GM23338 (cell line): ENCODE measurements at regions not wholly inside any gene's neighbourhood (a gene's known extent, or its start where the extent isn't known, plus 50 kb on each side); places are given as distances from the start of the nearest gene placed in this dataset.

ENCODE experiments used
- CREB1 ChIP-seq: fragments of 250-450 bp; sonication (Bioruptor Pico); IDR thresholded peaks from 2 replicates; pipeline ENCODE4 v1.5.0; 2020; ENCODE audit warnings: low read depth, mild to moderate bottlenecking, moderate library complexity
- EZH2phosphoT487 ChIP-seq: fragments of 200-600 bp; sonication (generic); IDR thresholded peaks from one replicate; pipeline ENCODE4 v1.8.1; 2018; ENCODE audit warnings: antibody characterized with exemption; ENCODE audit not compliant: unreplicated experiment
- POLR2AphosphoS5 ChIP-seq: IDR thresholded peaks from 2 replicates; pipeline ENCODE4 v1.6.1; 2016; ENCODE audit warnings: antibody characterized with exemption, low read depth
- TF ChIP-seq, protein P1 (sequence below), 2 experiments: fragments of 200-600 bp in 1 of 2; sonication (generic) in 1 of 2; conservative IDR thresholded peaks; 2 replicates each; pipeline versions ENCODE4 v1.5.1 to v1.6.1; 2016 to 2017; ENCODE audit warnings: antibody characterized with exemption in 2 of 2, low read depth in 2 of 2, mild to moderate bottlenecking in 2 of 2, moderate library complexity in 1 of 2

DNA sequence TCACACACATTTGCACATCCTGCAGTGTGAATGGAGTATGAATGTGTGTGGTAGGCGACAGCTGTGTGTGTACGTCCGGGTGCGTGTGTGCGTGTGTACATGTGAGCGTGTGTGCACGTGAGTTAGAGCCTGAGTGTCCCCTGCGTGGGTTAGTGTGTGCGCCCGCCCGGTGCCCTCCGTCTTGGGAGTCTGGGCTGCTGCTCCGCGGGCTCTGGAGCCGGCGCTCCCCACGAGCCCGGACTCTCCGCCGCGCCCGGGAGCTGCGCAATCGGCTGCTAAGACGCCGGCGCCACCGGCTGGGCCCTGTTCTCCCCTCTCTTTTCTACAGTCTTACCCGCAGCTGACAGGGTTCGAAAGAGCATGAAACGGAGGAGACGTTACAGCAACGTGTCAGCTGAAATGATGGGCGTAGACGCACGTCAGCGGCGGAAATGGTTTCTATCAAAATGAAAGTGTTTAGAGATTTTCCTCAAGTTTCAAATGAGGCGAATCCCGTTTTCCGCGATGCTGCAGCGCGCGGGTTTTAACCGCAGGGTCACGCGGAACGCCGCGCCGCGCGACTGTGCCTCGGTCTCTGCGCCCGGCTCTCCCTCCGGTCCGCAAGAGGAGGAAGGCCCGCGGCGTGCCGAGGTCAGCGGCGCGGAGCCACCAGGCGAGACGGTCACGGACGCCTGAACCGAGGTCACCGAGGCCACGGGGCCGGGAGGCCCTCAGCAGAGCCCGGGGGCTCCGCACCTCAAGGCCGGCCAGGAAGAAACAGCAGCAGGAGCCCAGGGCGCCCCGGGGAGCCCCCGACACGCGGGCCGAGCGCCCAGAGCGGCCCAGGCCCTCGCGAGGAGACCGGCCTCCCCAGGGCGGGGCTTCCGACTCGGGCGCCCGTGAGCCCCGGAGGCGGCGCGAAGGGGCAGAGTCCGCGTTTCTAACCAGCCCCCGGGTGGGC lies 95.3 kb upstream of the BHLHE23 start:
- TF ChIP-seq, protein P1, sequence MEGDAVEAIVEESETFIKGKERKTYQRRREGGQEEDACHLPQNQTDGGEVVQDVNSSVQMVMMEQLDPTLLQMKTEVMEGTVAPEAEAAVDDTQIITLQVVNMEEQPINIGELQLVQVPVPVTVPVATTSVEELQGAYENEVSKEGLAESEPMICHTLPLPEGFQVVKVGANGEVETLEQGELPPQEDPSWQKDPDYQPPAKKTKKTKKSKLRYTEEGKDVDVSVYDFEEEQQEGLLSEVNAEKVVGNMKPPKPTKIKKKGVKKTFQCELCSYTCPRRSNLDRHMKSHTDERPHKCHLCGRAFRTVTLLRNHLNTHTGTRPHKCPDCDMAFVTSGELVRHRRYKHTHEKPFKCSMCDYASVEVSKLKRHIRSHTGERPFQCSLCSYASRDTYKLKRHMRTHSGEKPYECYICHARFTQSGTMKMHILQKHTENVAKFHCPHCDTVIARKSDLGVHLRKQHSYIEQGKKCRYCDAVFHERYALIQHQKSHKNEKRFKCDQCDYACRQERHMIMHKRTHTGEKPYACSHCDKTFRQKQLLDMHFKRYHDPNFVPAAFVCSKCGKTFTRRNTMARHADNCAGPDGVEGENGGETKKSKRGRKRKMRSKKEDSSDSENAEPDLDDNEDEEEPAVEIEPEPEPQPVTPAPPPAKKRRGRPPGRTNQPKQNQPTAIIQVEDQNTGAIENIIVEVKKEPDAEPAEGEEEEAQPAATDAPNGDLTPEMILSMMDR (conservative IDR thresholded peaks at IDR 0.05; ENCODE audit: low read depth in 2 of 2) = no peak
- TF ChIP-seq POLR2AphosphoS5 = no peak
- no peak for TF ChIP-seq CREB1 (CRISPR knock-in tag)
- TF ChIP-seq EZH2phosphoT487 = no peak
